HG02763 (cell line): ENCODE measurements at regions not wholly inside any gene's neighbourhood (a gene's known extent, or its start where the extent isn't known, plus 50 kb on each side); places are given as distances from the start of the nearest gene placed in this dataset.

Experiments used
- ATAC-seq: cut with Tn5 transposase; IDR thresholded peaks from one replicate; pipeline ENCODE4 v1.9.1; 2021; ENCODE audit warnings: mild to moderate bottlenecking, moderate library complexity; ENCODE audit not compliant: unreplicated experiment

GRCh38 chr20:12614764-12615163 lies 394.0 kb upstream of the SPTLC3 start:
- no peak for ATAC-seq

DNA sequence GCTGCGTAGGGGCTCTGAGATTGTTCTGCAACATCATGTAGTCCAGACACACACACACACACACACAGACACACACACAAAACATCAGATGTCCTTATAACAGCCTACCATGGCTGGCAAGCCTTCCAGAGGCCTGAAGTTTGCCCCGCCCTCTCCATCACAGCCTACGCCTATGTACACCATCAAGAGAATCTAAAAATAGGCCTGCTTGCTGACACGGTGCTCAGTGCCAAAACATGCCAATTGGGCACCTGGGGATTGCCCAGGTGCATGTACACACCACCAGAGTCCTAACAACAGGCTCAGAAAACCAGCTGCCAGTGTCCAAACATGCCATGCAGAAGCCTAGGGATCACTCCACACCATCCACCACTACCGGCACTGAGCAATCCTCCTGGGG lies 391.7 kb upstream of the SPTLC3 start:
- no peak for ATAC-seq

DNA sequence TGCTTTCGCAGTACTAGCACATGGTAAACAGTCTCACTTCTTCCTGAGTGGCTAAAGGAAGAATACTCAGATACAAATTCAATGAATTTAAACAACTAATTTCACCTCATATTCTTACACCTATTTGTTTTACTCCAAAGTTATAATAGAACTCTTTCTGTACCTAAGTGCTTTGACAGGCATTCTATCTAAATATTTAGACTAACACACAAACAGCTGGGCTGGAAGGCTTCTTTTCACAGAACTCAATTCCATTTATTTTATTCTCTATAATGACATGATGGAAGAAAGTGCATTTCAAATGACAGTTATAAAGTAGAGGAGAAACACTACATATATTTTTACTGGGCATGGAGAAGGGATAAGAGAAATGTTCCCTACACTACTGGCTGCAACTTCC lies 384.9 kb upstream of the SPTLC3 start:
- ATAC-seq, result no peak

- ATAC-seq, result no peak
Measured at GRCh38 chr20:12627485-12627884, 381.3 kb upstream of the SPTLC3 start.

GRCh38 chr20:12638633-12639312 lies 370.0 kb upstream of the SPTLC3 start:
- no peak for ATAC-seq

- no peak for ATAC-seq
Measured at GRCh38 chr20:12640251-12640650, 368.5 kb upstream of the SPTLC3 start.

- no peak for ATAC-seq
Measured at GRCh38 chr20:12641619-12642018, 367.2 kb upstream of the SPTLC3 start.

DNA sequence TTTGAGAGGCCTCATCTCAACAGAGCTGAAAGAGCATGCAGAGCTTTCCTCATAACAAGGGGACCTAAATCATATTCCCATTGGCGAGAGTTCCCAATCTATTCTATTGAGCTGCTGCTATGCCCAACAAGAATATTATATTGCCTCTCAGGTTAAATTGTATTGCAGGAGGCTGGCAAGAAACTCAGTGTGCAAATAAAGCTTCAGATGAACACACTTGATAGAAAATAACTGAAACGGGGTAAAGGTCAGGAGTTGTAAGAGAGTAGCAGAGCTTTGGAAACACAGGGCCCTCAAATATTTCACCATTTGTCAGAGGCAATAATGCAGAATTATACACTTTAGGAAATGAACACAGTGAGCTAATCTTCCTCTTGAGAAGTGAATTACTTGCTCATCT lies 364.3 kb upstream of the SPTLC3 start:
- no peak for ATAC-seq

DNA sequence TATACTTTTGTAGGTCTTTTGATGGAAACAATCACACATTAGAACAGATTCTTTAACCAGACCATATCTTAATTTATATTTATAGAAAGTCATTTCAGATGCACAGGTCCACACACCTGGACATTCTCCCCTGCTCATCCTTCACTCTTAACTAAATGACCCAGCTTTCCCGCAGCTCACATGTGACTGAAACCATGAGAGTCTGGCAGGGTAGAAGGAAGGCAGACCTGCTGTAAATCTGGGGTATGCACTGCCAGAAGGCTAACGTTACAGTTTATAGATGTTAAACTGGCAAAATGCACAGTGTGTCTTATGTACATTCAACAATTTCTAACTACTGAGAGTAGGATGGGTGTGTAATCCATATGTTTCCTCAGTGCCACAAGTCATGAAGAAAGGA lies 359.5 kb upstream of the SPTLC3 start:
- no peak for ATAC-seq

DNA sequence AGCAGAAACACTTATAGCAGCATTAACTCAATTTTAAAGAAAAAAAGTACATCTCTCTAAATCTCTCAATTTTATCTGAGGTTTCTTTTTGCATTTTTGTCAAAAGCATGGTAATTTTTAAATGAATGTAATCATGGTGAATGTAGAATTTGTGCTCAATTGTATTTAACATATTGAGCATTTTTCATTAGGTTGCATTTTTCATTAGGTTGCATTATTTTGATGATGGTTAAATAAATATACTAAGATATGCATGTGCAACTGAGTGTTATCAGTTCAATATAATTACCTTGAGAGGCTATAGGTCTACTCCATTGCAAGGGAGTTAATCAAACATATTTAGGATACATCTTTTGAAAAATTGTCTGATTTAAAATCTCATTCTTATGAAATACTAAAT lies 355.1 kb upstream of the SPTLC3 start:
- no peak for ATAC-seq

DNA sequence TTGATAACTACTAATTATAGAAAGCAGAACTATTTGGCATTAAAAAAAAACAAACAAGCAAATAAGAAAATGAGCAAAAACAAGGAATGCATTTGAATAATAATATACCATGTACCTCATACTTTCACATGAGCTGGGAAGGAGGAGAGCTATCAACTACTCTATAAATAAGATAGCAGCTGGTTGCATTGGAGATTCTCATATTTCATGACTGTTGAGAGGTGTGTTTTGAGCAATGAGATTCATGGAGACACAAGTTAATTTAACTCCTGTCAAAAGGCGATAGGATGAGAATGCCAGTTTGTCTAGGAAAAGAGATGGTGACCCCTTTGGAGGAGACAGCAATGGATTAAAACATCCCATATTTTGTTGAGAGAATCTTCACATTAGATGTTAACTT lies 348.8 kb upstream of the SPTLC3 start:
- ATAC-seq, result no peak

DNA sequence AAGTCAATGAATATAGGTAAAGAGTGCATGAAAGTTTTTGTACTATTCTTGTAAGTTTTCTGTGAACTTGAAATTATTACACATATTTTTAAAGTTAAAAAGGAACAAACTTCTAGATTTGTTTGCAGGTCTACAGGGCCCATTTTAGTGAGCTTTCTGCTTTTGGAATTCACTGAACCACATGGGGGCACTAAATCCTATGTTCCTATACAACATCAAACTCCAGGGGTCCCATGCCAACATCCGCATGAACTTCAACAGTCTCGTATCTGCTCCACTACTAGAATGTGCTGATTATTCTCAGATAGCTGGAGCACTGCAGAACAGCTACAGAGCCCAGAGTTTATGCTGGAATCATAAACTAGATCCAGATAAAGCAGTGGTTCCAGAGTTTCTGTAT lies 347.9 kb upstream of the SPTLC3 start:
- no peak for ATAC-seq

DNA sequence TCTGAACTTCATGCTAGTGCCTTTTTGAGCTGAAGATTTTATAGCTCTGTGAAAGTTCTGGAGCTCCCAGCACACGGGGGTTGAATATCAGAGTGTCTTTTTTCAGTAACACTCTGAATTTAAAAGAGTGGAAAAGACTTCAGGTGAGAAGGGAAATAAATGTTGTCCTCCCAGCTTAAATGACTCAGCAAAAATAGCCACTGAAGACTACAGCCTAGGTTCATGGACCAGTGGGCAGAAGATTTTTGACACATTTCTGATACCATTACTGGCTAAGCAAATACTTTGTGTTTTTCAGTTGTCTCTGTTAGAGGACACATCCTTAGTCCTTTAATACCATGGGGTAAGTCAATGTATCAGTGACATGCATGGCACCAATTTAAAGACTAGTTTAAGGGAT lies 338.5 kb upstream of the SPTLC3 start:
- ATAC-seq, result no peak

DNA sequence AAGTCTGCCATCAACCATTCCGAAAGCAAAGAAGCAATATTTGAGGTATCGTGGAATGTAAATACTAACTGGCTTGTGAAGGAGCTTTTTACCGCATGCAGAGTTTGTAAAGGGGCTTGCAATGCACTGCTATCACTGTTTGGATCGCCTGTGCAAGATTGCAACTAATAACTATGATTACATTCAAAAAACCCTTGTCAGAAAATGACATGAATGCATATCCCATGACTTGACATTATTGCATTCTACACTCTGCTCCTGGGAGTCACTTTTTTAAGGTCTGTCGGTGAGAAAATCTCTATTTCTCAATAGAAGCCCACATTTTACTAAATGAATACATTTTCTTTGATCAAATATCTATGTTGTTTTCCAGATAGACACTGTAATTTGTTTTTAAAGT lies 335.4 kb upstream of the SPTLC3 start:
- ATAC-seq, result no peak

DNA sequence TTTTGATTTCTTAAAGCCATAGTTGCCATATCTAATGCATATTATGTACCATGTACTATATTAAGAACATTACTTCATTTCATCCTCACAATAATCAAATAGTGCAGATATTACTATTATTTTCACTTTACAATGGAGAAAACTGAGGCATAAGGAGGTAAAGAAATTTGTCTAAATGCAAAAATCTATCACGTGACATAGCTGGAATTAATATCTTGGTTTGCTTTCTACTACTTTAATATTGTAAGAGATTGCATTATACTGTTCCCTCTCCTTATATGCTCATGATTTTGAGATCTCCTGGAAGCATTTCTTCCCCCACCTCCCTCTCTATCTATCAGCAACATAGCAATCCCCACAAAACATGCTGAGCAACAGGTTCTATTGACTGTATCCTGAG lies 330.8 kb upstream of the SPTLC3 start:
- no peak for ATAC-seq

- no peak for ATAC-seq
Measured at GRCh38 chr20:12679447-12679846, 329.3 kb upstream of the SPTLC3 start.

DNA sequence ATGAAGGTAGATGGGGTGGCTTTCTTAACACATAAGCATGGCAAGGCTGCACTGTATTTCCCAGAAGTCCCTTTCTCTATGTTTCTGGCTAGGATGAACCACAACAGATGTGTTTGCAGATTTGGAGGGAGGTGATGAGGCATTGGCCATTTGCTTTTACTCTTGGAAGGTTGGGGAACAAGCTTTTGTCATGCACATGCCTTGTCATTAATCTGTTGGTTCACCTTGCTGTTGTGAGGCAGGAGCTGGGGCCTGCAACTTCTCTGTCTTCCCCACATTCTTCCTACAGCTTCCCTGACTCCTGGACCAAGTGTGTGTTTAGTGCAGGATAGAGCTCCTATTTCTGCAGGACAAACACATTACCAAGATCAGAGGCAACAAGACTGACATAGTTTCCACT lies 326.2 kb upstream of the SPTLC3 start:
- no peak for ATAC-seq

DNA sequence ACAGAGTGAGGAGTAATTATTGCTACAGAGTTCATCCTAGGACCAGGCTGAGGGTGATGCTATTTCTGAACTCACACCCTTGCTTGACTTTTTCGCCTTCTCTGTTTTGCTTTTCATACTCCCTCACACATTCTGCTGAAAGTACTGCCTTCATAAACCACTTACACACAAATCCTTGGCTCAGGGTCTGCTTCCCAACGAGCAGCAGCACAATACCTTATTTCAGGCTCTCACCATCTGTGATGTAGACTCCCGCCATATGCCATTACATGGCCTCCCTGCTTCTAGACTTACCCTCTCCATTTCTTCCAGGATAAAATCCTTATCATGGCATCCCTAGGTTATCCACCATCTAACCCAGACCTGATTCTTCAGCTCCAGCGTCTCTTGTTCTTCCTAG lies 321.3 kb upstream of the SPTLC3 start:
- ATAC-seq, result no peak

- ATAC-seq, result no peak
Measured at GRCh38 chr20:12695937-12696336, 312.8 kb upstream of the SPTLC3 start.

GRCh38 chr20:12698817-12699216 lies 310.0 kb upstream of the SPTLC3 start:
- no peak for ATAC-seq

DNA sequence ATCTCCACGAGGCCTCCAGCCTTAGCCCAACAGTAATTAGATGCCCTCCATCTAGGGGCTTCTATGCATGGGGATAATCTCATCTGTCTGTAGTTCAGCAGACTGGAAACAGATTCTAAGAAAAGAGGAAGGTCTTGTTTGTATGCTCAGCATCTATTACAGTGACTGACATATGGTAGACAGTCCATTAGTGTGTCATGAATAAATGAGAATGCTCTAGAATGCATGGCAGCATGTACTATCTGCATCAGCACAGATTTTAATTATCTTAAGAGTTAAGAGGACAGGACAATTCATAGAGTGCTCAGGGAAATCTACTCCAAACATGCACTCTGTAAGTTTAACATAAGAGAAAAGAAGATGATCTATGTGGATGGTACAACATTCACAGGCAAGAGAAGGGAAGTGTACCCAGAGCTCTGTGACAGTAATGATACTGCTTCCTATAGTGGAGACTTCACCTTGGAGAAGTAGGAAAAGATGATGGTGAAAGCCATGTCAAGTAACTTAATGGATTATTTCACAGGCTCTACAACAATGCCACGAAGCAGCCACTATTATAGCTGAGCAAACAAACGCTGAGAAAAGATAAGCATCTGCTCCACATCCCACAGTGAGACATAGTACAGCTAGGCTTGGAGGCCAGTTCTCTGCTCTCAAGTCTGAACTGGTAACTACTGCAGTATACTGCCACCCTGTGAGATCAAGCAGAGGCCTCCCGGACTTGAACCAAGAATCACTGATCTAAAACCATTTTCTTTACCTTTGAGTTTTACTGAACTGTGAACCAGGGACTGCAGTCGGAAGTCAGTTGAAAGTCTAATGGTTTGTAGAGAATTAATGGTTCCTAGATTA lies 309.2 kb upstream of the SPTLC3 start:
- no peak for ATAC-seq

GRCh38 chr20:12700701-12701100 lies 308.1 kb upstream of the SPTLC3 start:
- ATAC-seq, result no peak

DNA sequence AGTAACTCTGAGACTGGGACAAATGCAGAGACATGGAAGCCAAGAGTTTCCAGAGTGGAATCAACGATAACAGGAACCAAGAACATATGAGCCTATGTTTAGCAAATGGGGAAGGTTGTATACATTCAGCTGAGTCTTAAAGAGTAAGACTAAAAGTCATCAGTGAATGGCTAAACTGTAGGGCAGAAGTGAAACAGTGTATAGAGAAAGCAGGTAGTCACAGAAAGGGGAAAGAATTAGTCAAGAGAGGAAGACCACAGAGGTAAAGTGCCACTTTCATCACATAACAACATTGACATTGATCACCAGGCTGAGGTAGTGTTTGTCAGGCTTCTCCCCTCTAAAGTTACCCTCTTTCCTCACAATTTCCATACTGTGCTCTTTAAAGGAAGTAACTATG lies 306.5 kb upstream of the SPTLC3 start:
- no peak for ATAC-seq
